Tibial nerve (tissue), 4 donors: ENCODE measurements at regions not wholly inside any gene's neighbourhood (a gene's known extent, or its start where the extent isn't known, plus 50 kb on each side); places are given as distances from the start of the nearest gene placed in this dataset.

Experiments used
- DNase-seq, 2 donors: peaks; one replicate each; pipeline ENCODE4 v3.0.0-alpha.2; 2019; ENCODE audit warnings: low spot score in 2 of 2
- H3K27ac ChIP-seq, 4 donors: fragments of 200-600 bp; sonication (generic) in 3 of 4; one replicate each; pipeline ENCODE4 v1.5.1; 2017 to 2019; ENCODE audit warnings: mild to moderate bottlenecking in 1 of 4
- H3K27me3 ChIP-seq, 2 donors: fragments of 200-600 bp; sonication (generic) in 1 of 2; one replicate each; pipeline versions ENCODE4 v1.5.1 to v1.6.0; 2017 to 2019
- H3K36me3 ChIP-seq, 3 donors: fragments of 200-600 bp; sonication (generic); one replicate each; pipeline ENCODE4 v1.5.1; 2018 to 2019
- H3K4me1 ChIP-seq, 4 donors: fragments of 200-600 bp; sonication (generic) in 3 of 4; one replicate each; pipeline ENCODE4 v1.5.1; 2017 to 2019
- H3K4me3 ChIP-seq, 4 donors: fragments of 200-600 bp; sonication (generic) in 3 of 4; one replicate each; pipeline ENCODE4 v1.5.1; 2017 to 2019; ENCODE audit warnings: mild to moderate bottlenecking in 1 of 4, moderate library complexity in 1 of 4
- H3K9me3 ChIP-seq, 4 donors: fragments of 200-600 bp; sonication (generic) in 3 of 4; one replicate each; pipeline ENCODE4 v1.5.1; 2017 to 2019
- CTCF ChIP-seq, 5 experiments: fragments of 200-600 bp in 3 of 5; fragments of 450-650 bp in 2 of 5; sonication (generic) in 3 of 5; IDR thresholded peaks; one replicate each; pipeline ENCODE4 v1.5.1; 2016 to 2019; ENCODE audit warnings: antibody characterized with exemption in 5 of 5, mild to moderate bottlenecking in 3 of 5, moderate library complexity in 2 of 5
- EP300 ChIP-seq, 2 donors: sonication (generic); formaldehyde crosslinking; IDR thresholded peaks; one replicate each; pipeline ENCODE4 v1.6.1; 2017; ENCODE audit warnings: antibody characterized with exemption in 2 of 2, mild to moderate bottlenecking in 1 of 2
- POLR2A ChIP-seq, 2 donors: fragments of 450-650 bp; IDR thresholded peaks; one replicate each; pipeline ENCODE4 v1.6.1; 2017; ENCODE audit warnings: antibody characterized with exemption in 2 of 2, mild to moderate bottlenecking in 2 of 2, moderate library complexity in 2 of 2
- WGBS, 2 donors: methylation state at CpG; one replicate each; pipeline ENCODE4 v1.1.5; 2018; 5-methylcytosine and 5-hydroxymethylcytosine counted together

DNA sequence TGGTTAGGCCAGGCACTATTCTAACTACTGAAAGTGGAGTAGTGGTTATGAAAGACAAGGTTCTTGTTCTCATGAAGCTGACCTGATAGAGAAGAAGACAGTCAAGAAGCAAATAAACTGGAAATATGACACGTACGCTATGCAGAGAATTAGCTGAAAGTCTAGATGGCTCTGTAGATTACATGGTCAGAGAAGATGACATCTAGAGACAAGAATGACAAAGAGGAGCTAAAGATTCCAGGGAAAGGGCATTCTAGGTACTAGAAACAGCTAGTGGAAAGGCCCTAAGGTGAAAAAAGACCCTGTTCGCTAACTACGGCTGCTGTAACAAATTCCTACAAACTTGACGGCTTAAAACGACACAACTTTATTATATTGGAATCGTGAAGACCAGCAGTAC lies 68.0 kb upstream of the NRIP1 start:
- H3K36me3 ChIP-seq: no peaks in the 10 kb centered on the region
- H3K27ac ChIP-seq: no peak overlapping the region
- DNase-seq: no peak
- H3K27me3 ChIP-seq: no peaks in the 10 kb centered on the region
- no peaks in the 10 kb centered on the region for H3K9me3 ChIP-seq
- no peak overlapping the region for H3K4me3 ChIP-seq
- TF ChIP-seq CTCF (IDR thresholded peaks at IDR 0.05) (no peak), POLR2A (IDR thresholded peaks at IDR 0.05) (no peak), EP300 (IDR thresholded peaks at IDR 0.05) (no peak)
- peaks cover 0 to 4% (median 1%) of the 10 kb centered on the region in 4 donors for H3K4me1 ChIP-seq
- WGBS, 2 donors: 96 to 98% methylated on average over 7 of the region's 7 CpGs

- H3K27ac ChIP-seq: no peak overlapping the region
- WGBS, 2 donors: 79% methylated on average over 7 of the region's 7 CpGs
- peaks cover 0 to 9% (median 0%) of the 10 kb centered on the region in 4 donors for H3K4me1 ChIP-seq
- H3K36me3 ChIP-seq: no peaks in the 10 kb centered on the region
- TF ChIP-seq POLR2A (IDR thresholded peaks at IDR 0.05): no peak
- TF ChIP-seq CTCF (IDR thresholded peaks at IDR 0.05): no peak
- TF ChIP-seq EP300 (IDR thresholded peaks at IDR 0.05): no peak
- H3K9me3 ChIP-seq: no peaks in the 10 kb centered on the region
- no peak overlapping the region for H3K4me3 ChIP-seq
- H3K27me3 ChIP-seq: no peaks in the 10 kb centered on the region
- no peak for DNase-seq
These were observed 70.1 kb upstream of the NRIP1 start for GRCh38 chr21:15134701-15135470.

- no peak for DNase-seq
- TF ChIP-seq CTCF (IDR thresholded peaks at IDR 0.05) (no peak), POLR2A (IDR thresholded peaks at IDR 0.05) (no peak), EP300 (IDR thresholded peaks at IDR 0.05) (no peak)
- Histone ChIP-seq H3K4me3 (no peak overlapping the region), H3K9me3 (no peaks in the 10 kb centered on the region), H3K27ac (no peak overlapping the region), H3K27me3 (no peaks in the 10 kb centered on the region), H3K4me1 (peaks cover 0 to 17% (median 3%) of the 10 kb centered on the region in 4 donors), H3K36me3 (no peaks in the 10 kb centered on the region)
- 76 to 86% methylated on average over 3 of the region's 3 CpGs for WGBS, 2 donors
These were observed 71.2 kb upstream of the NRIP1 start for GRCh38 chr21:15135867-15136629.

GRCh38 chr21:15138490-15138889 lies 73.7 kb upstream of the NRIP1 start:
- Histone ChIP-seq H3K36me3 (no peaks in the 10 kb centered on the region), H3K27me3 (no peaks in the 10 kb centered on the region), H3K4me3 (no peak overlapping the region), H3K27ac (no peak overlapping the region), H3K9me3 (no peaks in the 10 kb centered on the region), H3K4me1 (peaks cover 0 to 23% (median 5%) of the 10 kb centered on the region in 4 donors)
- WGBS, 2 donors: 23 to 27% methylated on average over 7 of the region's 7 CpGs
- DNase-seq: no peak
- TF ChIP-seq EP300 (IDR thresholded peaks at IDR 0.05) (no peak), POLR2A (IDR thresholded peaks at IDR 0.05) (no peak), CTCF (IDR thresholded peaks at IDR 0.05) (no peak)

DNA sequence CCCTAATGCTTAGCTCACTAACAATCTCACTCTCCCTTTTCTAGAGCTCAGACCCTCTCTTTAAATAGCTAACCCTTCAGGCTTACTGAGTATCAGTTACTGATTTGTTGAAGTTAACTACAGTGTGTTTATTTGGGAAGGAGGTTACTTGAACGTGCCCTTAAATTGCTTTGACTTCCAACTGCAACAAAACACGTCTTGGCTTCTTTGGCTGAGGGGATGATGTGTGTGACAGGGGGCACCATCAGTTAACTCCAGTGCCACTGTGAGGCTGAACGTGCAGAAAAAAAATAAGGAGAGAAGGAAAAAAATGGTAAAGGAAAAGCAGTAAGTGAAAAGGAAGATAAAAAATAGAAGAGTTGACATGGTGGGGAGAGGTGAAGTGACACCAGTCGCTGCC lies 75.1 kb upstream of the NRIP1 start:
- H3K27ac ChIP-seq: no peak overlapping the region
- no peak for TF ChIP-seq EP300 (IDR thresholded peaks at IDR 0.05)
- TF ChIP-seq CTCF (IDR thresholded peaks at IDR 0.05): no peak
- no peak for TF ChIP-seq POLR2A (IDR thresholded peaks at IDR 0.05)
- H3K4me1 ChIP-seq: peaks cover 0 to 23% (median 5%) of the 10 kb centered on the region in 4 donors
- 37 to 49% methylated on average over 4 of the region's 4 CpGs for WGBS, 2 donors
- DNase-seq: no peak
- no peaks in the 10 kb centered on the region for H3K27me3 ChIP-seq
- H3K4me3 ChIP-seq: no peak overlapping the region
- H3K9me3 ChIP-seq: no peaks in the 10 kb centered on the region
- no peaks in the 10 kb centered on the region for H3K36me3 ChIP-seq
